GM18861 (cell line): ENCODE measurements at regions not wholly inside any gene's neighbourhood (a gene's known extent, or its start where the extent isn't known, plus 50 kb on each side); places are given as distances from the start of the nearest gene placed in this dataset.

ENCODE experiments used
- ATAC-seq: cut with Tn5 transposase; IDR thresholded peaks from one replicate; pipeline ENCODE4 v1.9.1; 2021; ENCODE audit not compliant: unreplicated experiment

DNA sequence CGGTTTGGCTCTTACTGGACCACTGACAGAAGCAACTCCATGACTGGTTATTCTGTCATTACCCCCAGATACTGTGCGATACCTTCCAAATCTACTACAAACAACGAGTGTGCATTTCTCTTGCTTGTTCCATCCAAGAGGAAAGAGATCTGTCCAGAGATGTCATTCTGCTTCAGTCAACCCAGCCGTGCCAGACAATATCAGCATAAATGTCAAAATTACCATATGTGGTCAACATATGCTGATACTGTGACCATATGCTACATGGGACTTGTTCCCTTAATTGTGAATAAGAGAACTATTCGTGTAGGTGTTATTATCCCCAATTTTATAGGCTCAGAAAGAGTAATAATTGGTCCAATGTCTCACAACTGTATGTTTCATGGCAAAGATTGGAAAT is 143.2 kb upstream of the PRSS1 start:
- no peak for ATAC-seq

DNA sequence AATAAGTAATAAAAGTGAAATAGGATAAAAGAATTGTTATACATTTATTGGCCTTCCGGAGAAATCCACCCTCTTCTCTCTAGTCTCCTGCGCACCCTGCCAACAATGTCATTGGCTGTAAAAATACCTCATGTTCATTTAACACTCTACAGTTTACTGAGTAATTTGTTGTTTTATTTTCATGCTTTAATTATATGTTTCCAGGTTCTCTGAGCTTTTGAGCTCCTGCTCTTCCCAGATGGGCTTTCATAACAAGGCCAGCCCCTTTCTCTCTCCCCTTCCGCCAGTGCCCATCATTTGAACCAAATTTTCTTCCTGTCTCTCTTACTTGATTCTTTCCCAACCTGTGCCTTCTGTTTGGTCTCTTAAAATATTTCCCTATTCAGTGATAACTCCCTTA is 144.6 kb upstream of the PRSS1 start:
- no peak for ATAC-seq

DNA sequence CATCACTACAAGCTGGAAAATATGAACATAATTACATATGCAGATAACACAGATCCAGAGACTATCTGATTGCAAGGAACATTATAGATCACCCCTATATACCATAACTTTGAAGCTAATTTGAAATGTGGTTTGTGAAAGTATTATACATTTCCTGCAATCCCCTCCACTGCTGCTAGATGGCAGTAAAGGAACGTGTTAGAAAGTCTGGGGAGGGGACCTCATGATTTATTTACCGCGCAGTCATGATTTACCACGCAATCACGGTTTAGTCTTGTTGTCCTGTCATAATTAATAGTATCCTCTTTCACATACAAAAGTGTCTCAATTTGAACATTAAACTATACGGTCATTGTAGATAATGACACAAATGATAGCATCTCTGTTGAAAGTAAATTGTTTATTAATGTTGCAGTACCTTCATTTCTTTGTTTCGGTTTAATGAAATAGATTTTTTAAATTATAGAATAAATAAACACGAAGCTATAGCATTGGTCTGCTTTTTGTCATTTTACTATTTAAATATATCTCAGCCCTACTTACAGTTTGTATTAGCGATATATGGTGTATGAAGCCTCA is 145.3 kb upstream of the PRSS1 start:
- ATAC-seq: peak; percentile 80

DNA sequence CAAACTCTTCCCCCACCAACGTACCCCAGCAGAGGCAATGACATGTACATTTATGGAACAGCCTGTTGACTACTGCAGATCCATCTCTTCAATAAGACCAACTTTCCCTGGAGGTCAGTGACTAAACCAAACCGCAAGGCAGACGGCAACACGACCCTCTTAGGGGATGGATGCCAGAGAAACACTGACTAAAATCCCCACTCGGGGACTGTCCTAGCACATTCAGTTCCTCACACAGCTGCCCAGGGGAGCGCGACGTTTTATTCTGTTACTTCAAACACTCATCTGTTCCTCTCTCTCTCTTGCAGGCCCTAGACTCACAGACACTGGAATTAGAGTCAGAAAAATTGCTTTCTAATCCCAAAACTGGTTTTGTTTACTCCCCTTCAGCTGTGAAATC is 146.5 kb upstream of the PRSS1 start:
- no peak for ATAC-seq

DNA sequence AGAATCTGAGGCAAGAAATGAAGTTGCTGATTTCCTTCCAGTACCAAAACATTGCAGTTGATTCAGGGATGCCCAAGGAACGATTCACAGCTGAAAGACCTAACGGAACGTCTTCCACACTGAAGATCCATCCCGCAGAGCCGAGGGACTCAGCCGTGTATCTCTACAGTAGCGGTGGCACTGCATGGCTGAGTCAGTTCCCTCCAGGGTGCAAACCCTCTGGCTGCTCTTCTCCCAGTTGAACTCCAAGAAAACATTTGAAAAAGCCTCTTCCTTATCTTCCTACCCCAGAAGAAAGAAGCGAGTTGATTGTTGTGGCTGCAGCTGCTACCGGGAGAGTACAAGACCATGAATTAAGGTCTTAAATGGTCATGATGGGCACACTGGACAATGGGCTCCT is 147.1 kb upstream of the PRSS1 start:
- no peak for ATAC-seq

DNA sequence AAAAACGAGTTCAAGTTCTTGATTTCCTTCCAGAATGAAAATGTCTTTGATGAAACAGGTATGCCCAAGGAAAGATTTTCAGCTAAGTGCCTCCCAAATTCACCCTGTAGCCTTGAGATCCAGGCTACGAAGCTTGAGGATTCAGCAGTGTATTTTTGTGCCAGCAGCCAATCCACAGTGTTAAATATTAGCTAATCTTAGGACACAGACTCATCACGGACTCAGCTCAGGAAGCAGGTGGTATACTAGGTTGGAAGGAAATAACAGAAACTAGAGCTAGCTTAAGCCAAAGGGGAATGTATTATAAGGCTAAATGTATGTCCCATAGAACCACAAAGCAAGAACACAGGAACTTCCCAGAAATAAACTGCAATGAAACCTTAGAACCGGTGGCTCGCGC is 151.0 kb upstream of the PRSS1 start:
- no peak for ATAC-seq

DNA sequence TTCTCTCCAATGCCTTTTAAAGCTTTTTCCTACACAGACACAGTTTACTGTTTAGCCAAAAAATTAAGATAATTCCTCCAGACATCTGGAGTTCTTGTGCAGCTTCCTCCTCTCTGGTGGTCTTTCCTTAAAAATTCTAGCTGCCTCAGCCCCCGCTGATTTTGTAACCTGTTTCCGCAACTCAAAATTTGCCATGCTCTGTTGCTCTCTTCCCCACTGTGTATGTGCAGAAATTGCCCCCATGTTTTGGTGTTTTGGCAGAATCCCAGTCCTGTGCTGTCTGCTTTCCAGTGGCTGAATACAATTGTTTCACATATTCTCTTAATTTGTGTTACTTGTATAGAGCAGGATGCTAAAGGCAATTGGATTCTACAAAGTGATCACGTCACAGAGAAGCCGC is 151.7 kb upstream of the PRSS1 start:
- ATAC-seq: no peak

DNA sequence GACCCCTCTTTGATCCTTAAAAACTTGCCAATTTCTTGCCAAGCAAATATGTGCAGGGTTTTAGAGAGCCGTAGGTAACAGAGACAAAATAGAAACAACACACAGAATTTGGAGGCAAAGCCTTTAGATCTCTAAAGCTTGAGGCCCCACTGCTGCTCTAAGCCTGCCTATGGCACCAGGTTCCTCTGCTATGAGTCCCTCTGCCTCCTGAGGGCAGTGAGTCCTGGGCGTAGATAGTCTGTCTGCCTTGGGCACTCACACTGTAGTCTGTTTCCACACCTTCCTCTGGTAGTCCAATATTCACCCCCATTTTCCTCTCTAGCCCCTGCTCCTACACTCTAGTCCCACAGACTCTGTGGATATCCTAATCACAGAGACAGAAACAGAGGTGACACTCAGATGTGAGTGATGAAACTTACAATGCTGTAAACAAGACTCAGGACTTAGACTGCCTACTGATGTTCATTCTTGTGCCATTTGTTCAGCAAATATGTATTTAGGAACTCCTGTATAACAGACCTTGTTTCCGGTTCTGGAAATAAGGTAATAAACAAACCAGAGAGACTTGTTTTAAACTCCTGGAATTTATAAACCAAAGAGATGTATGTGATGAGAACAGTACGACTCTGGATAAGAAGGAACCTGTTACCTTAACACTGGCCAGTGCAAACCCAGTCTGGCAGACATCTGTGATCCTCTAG is 153.3 kb upstream of the PRSS1 start:
- no peak for ATAC-seq

DNA sequence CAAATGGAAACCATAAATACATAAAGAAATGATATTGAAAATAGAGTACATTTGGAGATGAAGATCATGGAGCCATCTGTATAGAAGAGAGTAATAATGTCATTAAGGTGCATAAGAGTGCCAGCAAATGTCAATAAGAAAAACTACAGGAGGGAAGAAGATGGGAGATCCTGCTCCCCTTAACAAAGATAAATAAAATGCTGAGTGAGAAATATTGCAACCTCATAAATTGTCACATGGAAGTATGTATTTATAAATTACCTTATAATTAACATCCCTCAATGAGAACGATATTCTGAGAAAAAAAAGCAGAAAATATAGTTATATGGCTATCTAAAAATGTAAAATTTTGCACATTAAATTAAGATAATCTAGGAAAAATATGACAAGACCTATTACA is 155.2 kb upstream of the PRSS1 start:
- ATAC-seq: no peak

DNA sequence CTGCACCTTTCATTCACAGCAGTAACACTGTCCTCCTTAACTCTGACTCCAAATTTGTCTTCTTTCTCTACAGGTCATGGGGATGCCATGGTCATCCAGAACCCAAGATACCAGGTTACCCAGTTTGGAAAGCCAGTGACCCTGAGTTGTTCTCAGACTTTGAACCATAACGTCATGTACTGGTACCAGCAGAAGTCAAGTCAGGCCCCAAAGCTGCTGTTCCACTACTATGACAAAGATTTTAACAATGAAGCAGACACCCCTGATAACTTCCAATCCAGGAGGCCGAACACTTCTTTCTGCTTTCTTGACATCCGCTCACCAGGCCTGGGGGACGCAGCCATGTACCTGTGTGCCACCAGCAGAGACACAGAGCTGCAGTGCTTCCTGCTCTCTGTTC is 156.2 kb upstream of the PRSS1 start:
- ATAC-seq: no peak

DNA sequence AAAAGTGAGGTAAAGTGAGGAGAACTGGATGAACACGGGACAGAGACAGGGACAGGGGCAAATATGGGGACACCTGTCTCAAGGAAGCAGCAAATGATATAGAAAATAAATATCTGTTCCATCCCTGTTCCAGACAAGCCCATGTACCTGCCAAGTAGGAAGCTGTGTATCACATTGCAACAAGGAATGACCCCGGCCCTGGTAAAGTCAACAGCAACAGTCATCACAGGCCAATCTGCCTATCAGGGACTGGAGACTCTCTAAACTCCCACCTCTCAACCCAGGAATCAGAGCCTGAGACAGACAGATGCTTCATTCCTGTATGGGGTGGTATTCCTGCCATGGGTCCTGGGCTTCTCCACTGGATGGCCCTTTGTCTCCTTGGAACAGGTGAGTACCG is 156.6 kb upstream of the PRSS1 start:
- ATAC-seq: no peak

DNA sequence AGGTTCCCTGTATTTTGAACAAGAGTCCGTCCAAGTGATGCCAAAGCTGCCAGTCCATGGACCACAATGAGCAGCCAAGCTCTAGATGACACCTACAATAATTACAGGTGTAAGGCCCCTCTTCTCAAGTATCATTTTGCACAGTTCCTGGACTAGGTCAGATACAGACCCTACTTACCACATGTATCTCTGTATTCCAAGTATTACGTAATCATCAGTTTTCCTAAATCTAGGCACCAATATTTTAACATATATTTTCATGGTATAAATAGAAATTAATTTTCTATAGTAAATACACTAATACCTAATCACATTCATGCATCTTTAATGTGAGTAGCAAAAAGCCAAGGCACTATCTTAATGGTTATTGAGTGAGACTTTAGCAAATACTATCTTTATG is 157.0 kb upstream of the PRSS1 start:
- no peak for ATAC-seq

DNA sequence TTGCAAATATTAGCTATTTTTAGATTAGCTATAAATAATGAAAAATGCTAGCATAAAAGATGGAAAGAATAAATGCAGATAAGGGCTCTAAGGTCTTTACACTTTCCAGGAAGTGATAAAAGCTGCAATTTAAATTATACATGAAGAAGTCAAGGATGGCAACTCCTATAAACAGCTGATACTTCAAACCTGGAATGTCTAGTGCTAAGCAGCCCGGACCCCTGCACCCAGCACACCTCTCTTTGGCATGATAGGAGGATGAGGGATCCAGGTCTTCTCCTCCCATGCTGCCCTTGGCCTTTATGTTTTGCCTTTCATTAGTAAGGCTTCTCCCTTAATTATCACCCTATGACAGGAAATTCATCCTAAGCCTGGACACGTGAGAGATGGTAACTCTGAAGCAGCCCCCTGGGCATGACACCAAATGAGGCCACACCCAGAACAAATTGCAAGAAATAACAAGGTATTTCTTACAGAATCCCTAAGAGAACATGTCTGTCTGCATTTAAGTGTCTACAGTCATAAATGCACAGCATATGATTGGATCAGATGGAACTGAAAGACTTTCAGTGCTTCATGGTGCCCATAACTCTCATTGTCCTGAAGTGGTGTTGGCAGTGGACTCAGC is 158.3 kb upstream of the PRSS1 start:
- ATAC-seq: no peak

DNA sequence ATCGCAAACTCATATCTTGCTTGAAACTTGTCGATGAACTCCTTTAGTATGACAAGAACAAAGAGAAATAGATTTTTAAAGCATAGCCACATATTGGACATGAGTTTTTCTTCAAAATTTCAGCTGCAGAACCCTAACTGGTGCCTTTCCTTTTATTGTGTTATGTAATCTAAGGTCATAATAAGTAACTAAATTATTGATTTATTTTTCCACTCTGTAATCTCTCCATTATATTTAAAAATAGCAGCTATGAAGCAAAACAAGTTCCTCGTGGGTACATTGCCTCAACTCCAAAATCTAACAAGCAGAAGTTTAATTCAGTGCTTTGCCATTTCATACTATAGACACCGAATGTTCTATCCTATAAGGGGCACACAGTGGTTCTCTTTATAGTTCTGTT is 159.2 kb upstream of the PRSS1 start:
- no peak for ATAC-seq

DNA sequence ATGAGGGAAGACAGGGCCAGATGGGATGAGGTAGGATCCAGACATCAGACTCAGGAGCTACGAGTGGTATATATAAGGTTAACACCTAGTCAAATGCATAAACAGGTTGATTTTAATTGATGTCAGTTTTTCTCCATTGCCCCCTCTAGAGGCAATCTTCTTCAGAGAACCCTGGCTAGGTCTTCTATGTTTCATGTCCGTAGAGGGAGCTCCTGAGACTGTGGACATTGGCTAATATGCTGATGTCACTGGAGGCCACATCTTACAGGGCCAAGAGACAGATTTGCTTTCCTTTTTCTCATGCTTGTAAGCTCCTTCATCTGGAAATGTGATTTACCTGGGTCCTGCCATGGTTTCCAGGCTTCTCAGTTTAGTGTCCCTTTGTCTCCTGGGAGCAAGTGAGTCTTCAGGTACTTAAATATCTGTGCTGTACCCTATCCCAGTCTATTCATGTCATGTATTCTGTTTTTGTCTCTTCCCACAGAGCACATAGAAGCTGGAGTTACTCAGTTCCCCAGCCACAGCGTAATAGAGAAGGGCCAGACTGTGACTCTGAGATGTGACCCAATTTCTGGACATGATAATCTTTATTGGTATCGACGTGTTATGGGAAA is 161.6 kb upstream of the PRSS1 start:
- ATAC-seq: peak; percentile 84

DNA sequence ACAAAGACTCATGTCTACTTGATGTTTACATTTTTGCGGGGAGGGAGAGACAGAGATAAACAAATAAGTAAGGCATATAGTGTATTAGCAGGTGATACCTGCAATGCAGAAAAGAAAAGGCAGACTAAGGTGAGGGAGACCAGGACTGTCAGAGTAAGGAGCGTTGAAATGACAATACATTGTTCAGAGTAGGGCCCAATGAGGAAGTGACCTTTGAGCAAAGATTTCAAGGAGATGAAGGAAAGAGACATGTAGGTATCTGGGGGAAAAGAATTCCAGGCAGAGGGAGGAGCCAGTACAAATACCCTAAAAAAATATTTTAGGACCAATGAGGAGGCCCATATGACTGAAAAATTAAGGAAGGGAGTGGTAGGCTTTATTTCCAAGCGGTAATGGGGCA is 162.7 kb upstream of the PRSS1 start:
- ATAC-seq: no peak

DNA sequence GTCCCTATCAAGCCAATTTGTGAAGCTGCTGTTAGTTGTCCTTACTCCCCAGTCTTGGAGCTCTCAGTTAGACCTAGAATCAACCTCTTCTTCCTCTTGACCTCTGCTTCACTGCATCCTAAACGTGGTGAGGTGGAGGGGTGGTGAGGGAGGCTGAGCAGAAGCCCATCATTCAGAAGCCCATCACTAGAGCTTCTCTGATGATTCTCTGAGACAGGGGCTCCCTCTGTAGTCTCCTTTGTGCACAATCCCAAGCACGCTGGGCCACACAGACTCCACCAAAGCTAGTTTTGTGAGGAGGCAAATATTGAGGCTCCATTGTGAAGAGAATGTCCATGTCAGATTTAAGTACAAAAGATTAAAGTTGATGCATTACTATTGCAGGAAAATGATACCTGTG is 163.8 kb upstream of the PRSS1 start:
- no peak for ATAC-seq

DNA sequence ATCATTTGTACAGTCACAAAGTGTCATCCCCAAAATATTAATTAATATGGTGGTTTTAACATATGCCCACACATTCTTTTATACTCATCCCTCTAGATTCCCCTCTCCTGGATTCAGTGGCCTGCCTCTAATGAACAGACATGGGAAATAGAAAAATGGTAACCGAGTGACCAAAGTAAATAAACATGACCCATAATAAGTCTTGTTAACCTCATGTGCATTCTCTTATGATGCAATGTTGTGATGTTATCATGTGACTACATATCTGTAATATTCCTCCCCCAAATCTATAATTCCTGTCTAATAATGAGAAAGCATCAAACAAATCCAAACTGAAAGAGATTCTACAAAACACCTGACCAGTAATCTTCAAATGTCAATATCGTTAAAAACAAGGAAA is 164.5 kb upstream of the PRSS1 start:
- no peak for ATAC-seq

DNA sequence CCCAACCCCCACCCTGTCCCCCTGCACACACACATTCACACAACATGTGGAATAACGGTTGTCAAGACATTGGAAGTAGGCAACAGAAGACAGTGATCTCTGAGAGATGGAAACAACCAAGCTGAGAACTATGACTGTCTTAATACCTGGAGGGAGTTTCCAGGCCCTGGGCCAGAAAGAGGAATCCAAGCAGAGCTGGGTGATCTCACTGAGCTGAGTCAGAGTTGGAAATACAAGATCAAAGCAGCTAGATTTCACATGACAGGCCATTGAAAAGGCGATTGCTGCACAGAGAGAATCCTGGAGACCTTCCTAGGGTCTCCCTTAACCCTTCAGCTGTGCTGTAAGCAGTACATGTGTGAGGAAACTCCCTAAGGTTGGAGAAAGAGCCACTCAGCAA is 165.8 kb upstream of the PRSS1 start:
- peak; percentile 50 for ATAC-seq

DNA sequence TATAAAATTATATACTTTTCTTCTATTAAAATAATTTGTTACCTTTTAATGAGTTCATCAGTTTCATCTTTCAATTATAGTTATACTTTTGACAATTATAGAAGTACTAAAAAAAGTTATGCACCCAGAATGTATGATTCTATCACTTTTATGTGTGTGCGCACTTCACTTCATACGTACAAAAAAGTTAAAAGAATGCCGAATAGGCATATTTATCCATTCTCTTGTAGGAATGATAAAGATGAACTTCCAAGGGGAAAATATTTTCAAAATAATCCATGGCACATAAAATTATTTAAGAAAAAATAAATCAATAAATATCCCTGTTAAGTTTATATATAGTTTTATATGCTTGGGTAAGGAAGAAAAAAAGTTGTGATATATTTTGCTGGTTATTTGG is 166.9 kb upstream of the PRSS1 start:
- ATAC-seq: no peak

DNA sequence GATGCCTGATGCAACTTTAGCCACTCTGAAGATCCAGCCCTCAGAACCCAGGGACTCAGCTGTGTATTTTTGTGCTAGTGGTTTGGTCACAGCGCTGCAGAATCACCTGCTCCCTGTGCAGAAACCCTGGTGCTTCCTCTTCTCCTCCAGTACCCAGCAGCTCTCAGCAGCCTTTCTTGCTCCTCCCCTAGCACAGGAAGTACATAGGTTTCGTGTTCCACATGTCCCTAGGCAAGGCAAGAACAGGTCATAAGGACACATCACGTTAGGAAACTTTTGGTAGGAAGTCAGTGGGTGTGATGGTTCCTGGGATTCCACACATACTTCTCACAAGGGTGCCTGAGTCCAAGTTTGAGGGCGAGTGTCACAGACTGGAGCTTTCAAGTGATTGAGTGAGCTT is 167.9 kb upstream of the PRSS1 start:
- peak; percentile 63 for ATAC-seq

DNA sequence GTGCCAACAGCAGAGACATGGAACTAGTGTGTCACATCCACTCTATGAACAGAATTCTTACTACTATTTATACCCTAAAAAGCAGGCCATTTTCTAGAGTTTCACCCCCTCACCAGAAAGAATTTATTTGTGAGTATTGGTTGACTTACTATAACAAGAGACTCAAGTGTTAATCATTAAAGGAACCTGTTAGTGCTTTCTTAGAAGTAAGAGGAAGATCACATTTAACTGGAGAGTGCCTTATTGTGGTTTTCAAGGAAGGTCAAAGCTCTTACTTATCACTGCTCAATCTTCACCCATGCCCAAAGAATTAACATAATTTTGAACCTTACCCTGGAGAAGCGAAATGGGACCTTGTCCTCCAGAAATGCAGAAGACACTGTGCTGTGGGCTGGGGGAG is 169.3 kb upstream of the PRSS1 start:
- ATAC-seq: peak; percentile 59
